Progenitor cell of endocrine pancreas (in vitro differentiated cells): ENCODE measurements at regions not wholly inside any gene's neighbourhood (a gene's known extent, or its start where the extent isn't known, plus 50 kb on each side); places are given as distances from the start of the nearest gene placed in this dataset.

ENCODE experiments used
- DNase-seq: peaks from one replicate; pipeline ENCODE4 v3.0.0; 2021; ENCODE audit warnings: low spot score; ENCODE audit not compliant: unreplicated experiment
- H3K27ac Mint-ChIP-seq: 2 replicates; pipeline ENCODE4 v1.8.0; 2021; ENCODE audit warnings: mild to moderate bottlenecking, moderate library complexity, mixed read lengths
- H3K27me3 Mint-ChIP-seq: 2 replicates; pipeline ENCODE4 v1.8.0; 2021; ENCODE audit warnings: mixed read lengths
- H3K36me3 Mint-ChIP-seq: 2 replicates; pipeline ENCODE4 v1.8.0; 2022; ENCODE audit warnings: mixed read lengths; ENCODE audit not compliant: insufficient read depth
- H3K4me1 Mint-ChIP-seq: 2 replicates; pipeline ENCODE4 v1.8.0; 2021; ENCODE audit warnings: low read depth, mixed read lengths
- H3K4me3 Mint-ChIP-seq: 2 replicates; pipeline ENCODE4 v1.8.0; 2021; ENCODE audit warnings: low read depth, mild to moderate bottlenecking, moderate library complexity, mixed read lengths
- H3K9me3 Mint-ChIP-seq: 2 replicates; pipeline ENCODE4 v1.8.0; 2021; ENCODE audit warnings: low read depth, mixed read lengths
- CTCF ChIP-seq: fragments of 200-600 bp; sonication (generic); IDR thresholded peaks from one replicate; pipeline ENCODE4 v1.5.0; 2021; ENCODE audit warnings: antibody characterized with exemption, mild to moderate bottlenecking; ENCODE audit not compliant: unreplicated experiment

DNA sequence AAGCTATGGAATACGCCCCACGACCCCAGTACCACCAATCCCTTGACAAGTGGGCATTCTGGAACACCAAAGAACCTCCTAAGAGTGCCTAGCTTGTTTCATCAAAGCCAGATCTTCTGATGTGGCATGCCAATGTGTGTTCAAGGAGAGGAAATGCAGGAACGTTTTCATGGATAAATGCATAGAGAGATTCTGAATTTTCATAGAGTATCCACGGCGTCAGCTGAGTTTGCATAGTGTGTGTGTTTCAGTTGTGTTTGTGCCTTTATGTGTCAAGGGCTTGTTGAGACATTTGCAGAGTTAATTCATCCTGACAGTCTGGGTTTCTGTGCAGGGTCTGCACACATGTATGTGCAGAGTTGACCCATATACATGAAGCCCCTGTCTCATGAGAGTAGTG is 172.7 kb upstream of the LRFN2 start:
- H3K4me1 Mint-ChIP-seq = peaks cover 2% of the 10 kb centered on the region
- H3K27ac Mint-ChIP-seq = no peak overlapping the region
- peaks cover 35% of the 10 kb centered on the region for H3K27me3 Mint-ChIP-seq
- DNase-seq = no peak
- no peaks in the 10 kb centered on the region for H3K36me3 Mint-ChIP-seq
- TF ChIP-seq CTCF = no peak
- no peaks in the 10 kb centered on the region for H3K9me3 Mint-ChIP-seq
- no peak overlapping the region for H3K4me3 Mint-ChIP-seq

DNA sequence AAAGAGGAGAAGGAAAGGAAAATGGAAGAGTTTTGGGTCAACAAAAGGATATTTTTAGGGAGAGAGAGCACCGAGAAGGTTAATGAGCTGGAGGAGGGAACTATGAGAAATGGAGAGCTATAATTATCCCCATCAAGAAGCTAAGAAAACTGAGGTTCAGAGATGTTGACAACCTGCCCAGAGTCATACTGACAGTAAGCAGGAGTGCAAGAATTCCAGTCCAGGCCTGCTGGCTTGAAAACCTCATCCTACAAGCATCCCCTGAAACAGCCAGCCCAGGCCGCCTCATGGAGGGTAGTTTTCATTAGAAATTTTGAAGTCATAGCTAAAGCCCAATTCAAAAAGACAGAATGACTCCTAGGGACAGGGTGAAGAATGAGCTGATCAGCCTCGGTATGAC is 172.1 kb upstream of the LRFN2 start:
- TF ChIP-seq CTCF = no peak
- Mint-ChIP-seq H3K9me3 (no peaks in the 10 kb centered on the region), H3K4me3 (no peak overlapping the region), H3K27ac (no peak overlapping the region), H3K36me3 (no peaks in the 10 kb centered on the region), H3K27me3 (peaks cover 35% of the 10 kb centered on the region), H3K4me1 (peaks cover 2% of the 10 kb centered on the region)
- no peak for DNase-seq

- Mint-ChIP-seq H3K27me3 (peaks cover 45% of the 10 kb centered on the region), H3K4me1 (peaks cover 2% of the 10 kb centered on the region), H3K27ac (no peak overlapping the region), H3K4me3 (no peak overlapping the region), H3K36me3 (no peaks in the 10 kb centered on the region), H3K9me3 (no peaks in the 10 kb centered on the region)
- no peak for DNase-seq
- no peak for TF ChIP-seq CTCF
Observed at GRCh38 chr6:40755749-40756452, 168.7 kb upstream of the LRFN2 start.

DNA sequence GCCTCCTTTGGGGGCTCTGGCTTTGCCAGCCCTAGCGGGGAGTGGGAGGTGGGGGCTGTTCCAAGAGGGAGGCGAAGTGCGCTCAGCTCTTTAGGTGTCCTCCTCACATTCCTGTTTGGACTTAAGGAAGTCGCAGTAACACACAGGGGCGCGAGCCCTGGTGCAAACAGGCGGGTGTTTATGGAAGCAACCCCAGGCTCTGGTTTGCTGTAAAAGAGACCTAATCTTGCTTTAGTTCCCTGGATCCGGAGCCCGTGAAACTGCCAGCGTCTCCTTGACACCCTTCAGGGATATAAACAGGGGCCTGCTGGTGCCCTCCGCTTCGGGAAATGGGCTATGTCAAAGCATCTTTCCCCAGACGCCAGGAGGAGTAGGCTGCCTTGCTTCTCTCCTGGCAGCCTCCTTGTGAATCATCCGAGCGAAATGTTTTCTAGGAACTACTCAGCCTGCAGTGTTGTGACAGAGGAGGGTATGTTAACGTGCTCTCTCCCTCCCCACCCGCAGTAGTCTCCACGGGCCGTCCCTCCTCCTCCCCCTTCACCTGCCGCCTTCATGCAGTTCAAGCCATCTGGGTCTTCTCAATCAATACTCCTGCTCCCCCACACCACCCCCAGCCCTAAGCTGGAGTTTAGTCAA is 168.0 kb upstream of the LRFN2 start:
- no peaks in the 10 kb centered on the region for H3K36me3 Mint-ChIP-seq
- H3K4me1 Mint-ChIP-seq = peaks cover 2% of the 10 kb centered on the region
- DNase-seq = no peak
- no peak overlapping the region for H3K4me3 Mint-ChIP-seq
- H3K9me3 Mint-ChIP-seq = no peaks in the 10 kb centered on the region
- no peak for TF ChIP-seq CTCF
- no peak overlapping the region for H3K27ac Mint-ChIP-seq
- H3K27me3 Mint-ChIP-seq = peaks cover 45% of the 10 kb centered on the region

DNA sequence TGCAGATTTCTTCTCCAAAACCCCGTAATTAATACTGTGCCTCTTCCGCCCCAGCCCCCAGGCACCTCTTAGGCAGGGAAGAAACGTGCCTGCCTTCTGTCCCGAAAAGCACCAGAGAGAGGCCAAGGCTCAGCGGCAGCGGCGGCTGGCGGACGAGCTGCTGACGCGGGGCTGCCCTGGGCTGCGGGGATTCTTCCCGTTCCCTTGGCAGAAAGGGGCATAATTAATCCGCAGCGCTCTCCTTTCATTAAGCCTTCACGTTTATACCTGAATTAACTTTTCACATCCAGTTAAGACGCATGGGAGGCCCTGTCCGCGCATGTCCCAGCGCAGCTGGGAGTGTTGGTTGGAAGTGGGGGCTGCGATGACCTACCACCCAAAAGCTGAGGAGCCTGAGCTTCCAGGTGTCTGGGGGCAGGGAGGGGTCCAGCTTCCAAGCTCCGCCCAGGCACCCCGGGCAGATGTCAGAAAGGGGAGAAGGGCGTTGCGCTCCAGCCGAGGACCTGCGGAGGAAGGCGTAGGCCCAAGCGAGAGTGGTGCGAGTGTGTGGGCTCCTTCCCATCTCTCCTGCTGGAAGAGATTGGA is 167.4 kb upstream of the LRFN2 start:
- DNase-seq = no peak
- Mint-ChIP-seq H3K27me3 (peaks cover 44% of the 10 kb centered on the region), H3K4me3 (no peak overlapping the region), H3K4me1 (peaks cover 2% of the 10 kb centered on the region), H3K9me3 (no peaks in the 10 kb centered on the region), H3K36me3 (no peaks in the 10 kb centered on the region), H3K27ac (no peak overlapping the region)
- no peak for TF ChIP-seq CTCF
